Trophoblast cell (in vitro differentiated cells and primary cell): ENCODE measurements at regions not wholly inside any gene's neighbourhood (a gene's known extent, or its start where the extent isn't known, plus 50 kb on each side); places are given as distances from the start of the nearest gene placed in this dataset.

Experiments
- DNase-seq, 2 donors: peaks; one replicate each; pipeline ENCODE4 v3.0.0-alpha.2; 2016
- H2AFZ ChIP-seq: 2 replicates; pipeline ENCODE4 v1.6.1; 2013; ENCODE audit warnings: low read length, moderate library complexity, mild to moderate bottlenecking; ENCODE audit not compliant: insufficient read depth, poor library complexity
- H2AK5ac ChIP-seq: 2 replicates; pipeline ENCODE4 v1.6.1; 2013; ENCODE audit warnings: mild to moderate bottlenecking, low read length
- H2BK120ac ChIP-seq: 2 replicates; pipeline ENCODE4 v1.6.1; 2013; ENCODE audit warnings: low read length, mild to moderate bottlenecking, moderate library complexity; ENCODE audit not compliant: insufficient read depth, poor library complexity
- H2BK12ac ChIP-seq: 2 replicates; pipeline ENCODE4 v1.6.1; 2013; ENCODE audit warnings: mild to moderate bottlenecking, low read length, moderate library complexity
- H2BK5ac ChIP-seq: 2 replicates; pipeline ENCODE4 v1.6.1; 2013; ENCODE audit warnings: low read length, low read depth, moderate library complexity, mild to moderate bottlenecking; ENCODE audit not compliant: poor library complexity
- H3K14ac ChIP-seq: 2 replicates; pipeline ENCODE4 v1.6.1; 2013; ENCODE audit warnings: mild to moderate bottlenecking, low read length
- H3K18ac ChIP-seq: 2 replicates; pipeline ENCODE4 v1.6.1; 2013; ENCODE audit warnings: mild to moderate bottlenecking, low read length
- H3K23ac ChIP-seq: 2 replicates; pipeline ENCODE4 v1.6.1; 2013; ENCODE audit warnings: low read length
- H3K27ac ChIP-seq: 2 replicates; pipeline ENCODE4 v1.5.1; 2013; ENCODE audit warnings: low read depth, mild to moderate bottlenecking, inconsistent platforms, low read length, moderate library complexity
- H3K27me3 ChIP-seq: 2 replicates; pipeline ENCODE4 v1.6.1; 2013; ENCODE audit warnings: inconsistent platforms, mild to moderate bottlenecking, low read length, moderate library complexity; ENCODE audit not compliant: insufficient read depth
- H3K36me3 ChIP-seq, 2 experiments: 1 replicate in 1 of 2; 2 replicates in 1 of 2; pipeline ENCODE4 v1.6.1; 2013; ENCODE audit warnings: low read length in 2 of 2, mild to moderate bottlenecking in 2 of 2, moderate library complexity in 1 of 2; ENCODE audit not compliant: insufficient read depth in 2 of 2, control insufficient read depth in 1 of 2
- H3K4ac ChIP-seq: 2 replicates; pipeline ENCODE4 v1.6.1; 2013; ENCODE audit warnings: low read depth, mild to moderate bottlenecking, low read length, moderate library complexity
- H3K4me1 ChIP-seq, 2 experiments: 1 replicate in 1 of 2; 2 replicates in 1 of 2; pipeline ENCODE4 v1.6.1; 2013; ENCODE audit warnings: low read length in 2 of 2, mild to moderate bottlenecking in 2 of 2, moderate library complexity in 1 of 2; ENCODE audit not compliant: insufficient read depth in 2 of 2, control insufficient read depth in 1 of 2
- H3K4me2 ChIP-seq: 2 replicates; pipeline ENCODE4 v1.6.1; 2013; ENCODE audit warnings: inconsistent platforms, mild to moderate bottlenecking, low read length, moderate library complexity
- H3K4me3 ChIP-seq: 2 replicates; pipeline ENCODE4 v1.5.1; 2013; ENCODE audit warnings: mild to moderate bottlenecking, low read depth, low read length, inconsistent platforms
- H3K79me1 ChIP-seq: one replicate; pipeline ENCODE4 v1.6.1; 2013; ENCODE audit warnings: low read length
- H3K79me2 ChIP-seq: 2 replicates; pipeline ENCODE4 v1.6.1; 2013; ENCODE audit warnings: low read length, mild to moderate bottlenecking; ENCODE audit not compliant: control insufficient read depth, insufficient read depth, poor library complexity
- H3K9ac ChIP-seq: 2 replicates; pipeline ENCODE4 v1.6.1; 2013; ENCODE audit warnings: mild to moderate bottlenecking, low read length
- H3K9me3 ChIP-seq: 2 replicates; pipeline ENCODE4 v1.6.1; 2013; ENCODE audit warnings: low read depth, mild to moderate bottlenecking, control low read depth, inconsistent platforms, low read length; ENCODE audit not compliant: insufficient read depth
- H4K12ac ChIP-seq: 2 replicates; pipeline ENCODE4 v1.6.1; 2013; ENCODE audit warnings: low read depth, mild to moderate bottlenecking, low read length, moderate library complexity
- H4K8ac ChIP-seq: 2 replicates; pipeline ENCODE4 v1.6.1; 2013; ENCODE audit warnings: low read depth, mild to moderate bottlenecking, low read length, moderate library complexity
- H4K91ac ChIP-seq: one replicate; pipeline ENCODE4 v1.6.1; 2013; ENCODE audit warnings: low read depth, mild to moderate bottlenecking, low read length, moderate library complexity
- WGBS: extraction: QIAGEN DNeasy Blood & Tissue Kit; methylation state at CpG from one replicate; pipeline ENCODE4 v1.1.7; 2013; ENCODE audit warnings: missing lambda C conversion rate; ENCODE audit not compliant: insufficient read length, insufficient coverage; ENCODE audit errors: extremely low coverage; 5-methylcytosine and 5-hydroxymethylcytosine counted together

- no peak overlapping the region for H4K8ac ChIP-seq
- no peak overlapping the region for H2BK120ac ChIP-seq
- no peak overlapping the region for H3K4ac ChIP-seq
- H3K18ac ChIP-seq = no peak overlapping the region
- H3K27ac ChIP-seq = no peak overlapping the region
- H3K23ac ChIP-seq = no peak overlapping the region
- peaks cover 2% of the 10 kb centered on the region for H3K9me3 ChIP-seq
- H3K4me3 ChIP-seq = no peak overlapping the region
- no peak overlapping the region for H3K4me2 ChIP-seq
- WGBS = no CpG with 5 or more reads among the region's 2 CpGs
- no peak overlapping the region for H4K12ac ChIP-seq
- H3K79me1 ChIP-seq = no peaks in the 10 kb centered on the region
- H2BK5ac ChIP-seq = no peak overlapping the region
- no peaks in the 10 kb centered on the region for H3K36me3 ChIP-seq
- no peak overlapping the region for H3K9ac ChIP-seq
- H3K27me3 ChIP-seq = no peaks in the 10 kb centered on the region
- H3K4me1 ChIP-seq = no peaks in the 10 kb centered on the region
- DNase-seq = peak in 1 of 2 donors; percentile 14
- no peak overlapping the region for H2AFZ ChIP-seq
- no peak overlapping the region for H2AK5ac ChIP-seq
- no peak overlapping the region for H3K14ac ChIP-seq
- no peak overlapping the region for H2BK12ac ChIP-seq
- H3K79me2 ChIP-seq = no peaks in the 10 kb centered on the region
- no peak overlapping the region for H4K91ac ChIP-seq
Measured at GRCh38 chr6:166046226-166046625, 121.4 kb downstream of the TBXT start.

- H3K27ac ChIP-seq = no peak overlapping the region
- H3K79me2 ChIP-seq = no peaks in the 10 kb centered on the region
Measured at GRCh38 chr6:166045860-166046200, 121.8 kb downstream of the TBXT start.

GRCh38 chr6:166045173-166045859 is 122.3 kb downstream of the TBXT start:
- no peaks in the 10 kb centered on the region for H3K4me1 ChIP-seq
- peaks cover 2% of the 10 kb centered on the region for H3K9me3 ChIP-seq
- no peak overlapping the region for H4K8ac ChIP-seq
- no peak overlapping the region for H3K18ac ChIP-seq
- no peak overlapping the region for H3K23ac ChIP-seq
- no peak overlapping the region for H3K27ac ChIP-seq
- H2AFZ ChIP-seq = no peak overlapping the region
- H3K79me1 ChIP-seq = no peaks in the 10 kb centered on the region
- no peak overlapping the region for H3K14ac ChIP-seq
- no peak overlapping the region for H3K4ac ChIP-seq
- H2BK120ac ChIP-seq = no peak overlapping the region
- H3K79me2 ChIP-seq = no peaks in the 10 kb centered on the region
- no peaks in the 10 kb centered on the region for H3K36me3 ChIP-seq
- no peak overlapping the region for H4K12ac ChIP-seq
- H3K27me3 ChIP-seq = no peaks in the 10 kb centered on the region
- H2BK5ac ChIP-seq = no peak overlapping the region
- H3K9ac ChIP-seq = no peak overlapping the region
- H2AK5ac ChIP-seq = no peak overlapping the region
- no peak overlapping the region for H2BK12ac ChIP-seq
- no peak overlapping the region for H3K4me2 ChIP-seq
- no peak for DNase-seq
- no peak overlapping the region for H4K91ac ChIP-seq
- no CpG with 5 or more reads among the region's 3 CpGs for WGBS
- H3K4me3 ChIP-seq = no peak overlapping the region

More at GRCh38 chr6:166045860-166046200, 121.8 kb downstream of the TBXT start:
- H2AFZ ChIP-seq = no peak overlapping the region
- no peak for DNase-seq
- H2BK120ac ChIP-seq = no peak overlapping the region
- H3K9me3 ChIP-seq = peaks cover 2% of the 10 kb centered on the region
- no peak overlapping the region for H2BK12ac ChIP-seq
- H3K4me2 ChIP-seq = no peak overlapping the region
- no peaks in the 10 kb centered on the region for H3K36me3 ChIP-seq
- no peak overlapping the region for H2BK5ac ChIP-seq
- no peak overlapping the region for H3K23ac ChIP-seq
- H3K14ac ChIP-seq = no peak overlapping the region
- H3K4ac ChIP-seq = no peak overlapping the region
- no peak overlapping the region for H4K8ac ChIP-seq
- H4K91ac ChIP-seq = no peak overlapping the region
- no peak overlapping the region for H2AK5ac ChIP-seq
- WGBS = no CpG with 5 or more reads among the region's 1 CpG
- H3K79me1 ChIP-seq = no peaks in the 10 kb centered on the region
- no peak overlapping the region for H3K4me3 ChIP-seq
- H4K12ac ChIP-seq = no peak overlapping the region
- H3K4me1 ChIP-seq = no peaks in the 10 kb centered on the region
- H3K9ac ChIP-seq = no peak overlapping the region
- no peaks in the 10 kb centered on the region for H3K27me3 ChIP-seq
- H3K18ac ChIP-seq = no peak overlapping the region

- Histone ChIP-seq H3K36me3 (no peaks in the 10 kb centered on the region), H2BK12ac (no peak overlapping the region), H3K4ac (no peak overlapping the region), H2BK5ac (no peak overlapping the region), H3K18ac (no peak overlapping the region), H3K27me3 (no peaks in the 10 kb centered on the region), H2BK120ac (no peak overlapping the region), H3K9me3 (no peaks in the 10 kb centered on the region), H3K4me2 (no peak overlapping the region), H2AFZ (no peak overlapping the region), H3K9ac (no peak overlapping the region), H3K4me1 (no peaks in the 10 kb centered on the region), H4K91ac (no peak overlapping the region), H4K8ac (no peak overlapping the region), H3K14ac (no peak overlapping the region), H3K79me2 (no peaks in the 10 kb centered on the region), H3K23ac (no peak overlapping the region), H3K4me3 (no peak overlapping the region), H4K12ac (no peak overlapping the region), H2AK5ac (no peak overlapping the region), H3K27ac (no peak overlapping the region), H3K79me1 (no peaks in the 10 kb centered on the region)
- DNase-seq = no peak
- no CpG with 5 or more reads among the region's 4 CpGs for WGBS
Measured at GRCh38 chr6:166041277-166041676, 126.4 kb downstream of the TBXT start.
